Mononuclear cell (primary cell): ENCODE measurements at regions not wholly inside any gene's neighbourhood (a gene's known extent, or its start where the extent isn't known, plus 50 kb on each side); places are given as distances from the start of the nearest gene placed in this dataset.

Experiments
- H3K27me3 ChIP-seq: 2 replicates; pipeline ENCODE4 v1.6.0; 2011; ENCODE audit warnings: low read length, control low read depth; ENCODE audit not compliant: insufficient read depth
- H3K4me1 ChIP-seq: 2 replicates; pipeline ENCODE4 v1.5.1; 2011; ENCODE audit warnings: mild to moderate bottlenecking, low read length, control low read depth; ENCODE audit not compliant: insufficient read depth
- H3K4me3 ChIP-seq: 2 replicates; pipeline ENCODE4 v1.5.1; 2011; ENCODE audit warnings: mild to moderate bottlenecking, low read length, moderate library complexity
- H3K9me3 ChIP-seq: 2 replicates; pipeline ENCODE4 v1.5.1; 2011; ENCODE audit warnings: low read depth, mild to moderate bottlenecking, control low read depth, low read length

DNA sequence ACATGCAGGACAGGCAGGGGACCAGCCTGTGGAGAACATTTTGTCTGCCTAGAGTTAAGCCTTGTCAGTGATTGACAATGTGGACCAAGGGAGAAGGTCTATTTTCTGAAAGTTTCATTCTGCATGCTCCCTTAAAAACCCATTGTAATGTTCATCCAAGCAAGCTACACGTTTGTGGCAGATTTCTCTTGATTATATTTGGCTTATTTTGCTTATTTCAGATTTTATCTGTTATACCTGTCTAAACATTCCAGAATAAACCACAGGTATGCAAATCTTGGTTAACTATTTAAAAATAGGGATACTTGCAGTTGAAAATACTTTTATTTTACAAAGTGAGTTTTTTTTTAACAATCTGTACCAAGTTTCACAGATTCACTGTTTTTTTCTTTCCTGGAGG, 78.2 kb upstream of the F3 start:
- Histone ChIP-seq H3K4me3 (no peak overlapping the region), H3K27me3 (no peaks in the 10 kb centered on the region), H3K4me1 (peaks cover 10% of the 10 kb centered on the region), H3K9me3 (no peaks in the 10 kb centered on the region)

DNA sequence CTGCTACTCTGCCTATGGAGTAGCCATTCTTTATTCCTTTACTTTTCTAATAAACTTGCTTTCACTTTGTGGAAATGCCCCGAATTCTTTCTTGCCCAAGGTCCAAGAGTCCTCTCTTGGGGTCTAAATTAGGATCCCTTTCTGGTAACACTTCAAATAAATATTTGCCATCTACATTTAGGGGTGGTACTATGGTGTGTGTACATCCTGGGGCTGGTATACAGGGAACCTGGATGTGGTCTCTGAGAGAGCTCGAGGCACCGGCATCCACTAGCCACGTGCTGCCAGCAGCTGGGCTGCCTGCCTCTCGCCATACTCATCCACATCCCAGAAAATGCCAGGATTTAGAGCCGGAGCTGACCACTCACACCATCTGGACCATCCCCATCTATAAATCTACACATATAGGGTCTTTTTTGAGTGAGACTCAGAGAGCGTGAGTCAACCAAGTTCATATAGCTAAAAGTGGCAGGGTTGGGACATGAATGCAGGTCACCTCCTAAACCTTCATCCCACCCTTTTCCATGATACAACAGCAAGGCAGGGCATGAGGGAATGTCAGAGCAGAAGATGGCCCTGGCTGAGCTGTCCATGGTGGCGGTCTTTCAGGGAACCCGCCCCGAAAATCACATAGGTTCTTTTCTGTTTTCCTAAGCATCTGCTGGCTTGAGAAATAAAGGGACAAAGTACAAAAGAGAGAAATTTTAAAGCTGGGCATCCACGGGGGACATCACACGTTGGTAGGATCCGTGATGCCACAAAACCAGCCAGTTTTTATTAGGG, 76.6 kb upstream of the F3 start:
- no peaks in the 10 kb centered on the region for H3K27me3 ChIP-seq
- peaks cover 17% of the 10 kb centered on the region for H3K4me1 ChIP-seq
- no peak overlapping the region for H3K4me3 ChIP-seq
- H3K9me3 ChIP-seq: no peaks in the 10 kb centered on the region

DNA sequence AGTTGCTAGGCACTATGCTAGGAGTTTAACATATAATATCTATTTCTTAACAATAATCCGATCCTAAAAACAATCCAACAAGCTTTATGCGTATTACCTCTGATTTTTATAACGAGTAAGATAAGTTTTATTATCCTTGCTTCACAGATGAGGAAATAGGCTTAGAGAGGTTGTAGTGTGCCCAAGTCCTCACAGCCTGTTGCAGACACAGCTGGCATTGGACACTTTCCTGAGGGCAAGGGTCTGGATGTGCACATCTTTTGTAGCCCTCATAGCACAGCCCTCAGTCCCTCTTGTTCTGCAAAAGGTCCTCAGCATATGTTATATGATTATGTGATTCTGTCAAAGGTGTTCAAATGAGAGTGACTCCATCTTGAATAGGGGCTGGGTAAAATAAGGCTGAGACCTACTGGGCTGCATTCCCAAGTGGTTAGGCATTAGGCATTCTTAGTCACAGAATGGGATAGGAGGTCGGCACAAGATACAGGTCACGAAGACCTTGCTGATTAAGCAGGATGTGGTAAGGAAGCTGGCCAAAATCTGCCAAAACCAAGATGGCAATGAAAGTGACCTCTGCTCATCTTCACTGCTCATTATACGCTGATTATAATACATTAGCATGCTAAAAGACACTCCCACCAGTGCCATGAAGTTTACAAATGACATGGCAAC, 75.7 kb upstream of the F3 start:
- H3K4me1 ChIP-seq: peaks cover 25% of the 10 kb centered on the region
- no peak overlapping the region for H3K4me3 ChIP-seq

DNA sequence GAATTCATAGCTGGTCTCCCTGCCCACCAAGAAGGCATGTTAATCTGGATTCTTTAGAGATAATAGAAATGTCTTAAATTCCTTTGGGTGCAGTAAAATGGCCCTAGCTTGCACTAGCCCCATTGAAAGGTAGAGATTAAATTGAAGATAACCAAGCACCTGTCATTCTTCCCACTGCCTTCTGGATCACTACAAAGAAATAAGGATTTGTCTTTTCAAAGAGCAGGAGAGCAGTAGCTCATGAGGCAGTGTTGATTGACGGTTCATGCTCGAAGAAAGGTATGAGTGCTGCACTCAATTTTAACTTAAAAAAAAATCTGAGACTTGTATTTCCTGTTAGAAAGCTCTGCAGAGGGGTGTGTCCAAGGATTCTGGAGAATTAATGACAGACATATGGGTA, 74.9 kb upstream of the F3 start:
- no peaks in the 10 kb centered on the region for H3K27me3 ChIP-seq
- no peak overlapping the region for H3K4me3 ChIP-seq
- no peaks in the 10 kb centered on the region for H3K9me3 ChIP-seq
- H3K4me1 ChIP-seq: peaks cover 33% of the 10 kb centered on the region

More for the DNA sequence above, 75.7 kb upstream of the F3 start:
- H3K27me3 ChIP-seq: no peaks in the 10 kb centered on the region
- no peaks in the 10 kb centered on the region for H3K9me3 ChIP-seq

DNA sequence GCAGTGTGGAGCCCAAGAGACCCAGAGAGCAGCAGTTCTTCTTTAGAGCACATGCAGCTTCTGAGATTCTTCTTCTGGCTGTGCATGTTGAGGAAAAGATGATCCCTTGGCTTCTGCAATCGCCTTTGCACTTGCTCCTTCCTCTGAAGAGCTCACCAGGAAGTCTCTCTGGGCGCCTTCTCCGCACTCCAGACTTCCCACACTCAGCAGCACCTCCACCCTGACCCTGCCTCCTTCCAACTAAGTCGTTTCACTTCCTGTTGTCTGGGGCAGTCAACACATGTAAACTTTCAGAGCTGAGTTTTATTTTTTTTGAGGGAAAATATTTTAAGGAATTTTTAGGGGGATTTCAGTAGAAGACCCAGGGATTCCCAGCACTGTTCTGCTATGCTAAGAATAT, 73.4 kb upstream of the F3 start:
- Histone ChIP-seq H3K4me1 (peaks cover 33% of the 10 kb centered on the region), H3K4me3 (no peak overlapping the region), H3K9me3 (no peaks in the 10 kb centered on the region), H3K27me3 (no peaks in the 10 kb centered on the region)

DNA sequence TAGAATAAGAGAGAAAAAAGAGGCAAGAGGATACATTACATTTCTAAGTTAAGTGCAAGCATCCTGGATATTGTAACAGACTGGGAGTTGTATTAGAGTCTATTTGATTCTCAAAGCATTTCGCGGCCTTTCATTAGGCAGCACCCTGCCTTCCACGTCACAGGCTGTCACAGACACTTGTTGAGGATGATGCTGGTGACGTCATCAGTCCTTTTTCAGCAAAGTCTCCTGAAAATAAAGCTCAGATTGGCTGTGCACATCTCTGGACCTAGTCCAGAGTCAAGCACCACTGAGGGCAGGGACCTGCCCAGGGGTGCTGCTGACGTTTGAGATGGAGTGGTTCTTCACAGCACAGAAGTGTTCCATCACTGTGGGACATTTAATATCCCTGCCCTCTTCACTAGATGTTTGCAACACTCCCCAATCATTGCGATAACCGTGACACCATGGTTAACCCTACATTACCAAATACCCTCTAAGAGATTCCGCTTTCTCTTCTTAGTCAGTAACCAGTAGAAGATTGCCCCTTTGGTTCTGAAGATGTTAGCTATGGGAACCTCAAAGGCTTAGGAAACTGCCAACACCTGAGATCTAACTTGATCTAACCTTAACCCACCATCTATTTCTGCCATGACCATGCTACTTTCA, 72.7 kb upstream of the F3 start:
- peaks cover 33% of the 10 kb centered on the region for H3K4me1 ChIP-seq
- H3K27me3 ChIP-seq: no peaks in the 10 kb centered on the region
- H3K4me3 ChIP-seq: no peak overlapping the region
- no peaks in the 10 kb centered on the region for H3K9me3 ChIP-seq

DNA sequence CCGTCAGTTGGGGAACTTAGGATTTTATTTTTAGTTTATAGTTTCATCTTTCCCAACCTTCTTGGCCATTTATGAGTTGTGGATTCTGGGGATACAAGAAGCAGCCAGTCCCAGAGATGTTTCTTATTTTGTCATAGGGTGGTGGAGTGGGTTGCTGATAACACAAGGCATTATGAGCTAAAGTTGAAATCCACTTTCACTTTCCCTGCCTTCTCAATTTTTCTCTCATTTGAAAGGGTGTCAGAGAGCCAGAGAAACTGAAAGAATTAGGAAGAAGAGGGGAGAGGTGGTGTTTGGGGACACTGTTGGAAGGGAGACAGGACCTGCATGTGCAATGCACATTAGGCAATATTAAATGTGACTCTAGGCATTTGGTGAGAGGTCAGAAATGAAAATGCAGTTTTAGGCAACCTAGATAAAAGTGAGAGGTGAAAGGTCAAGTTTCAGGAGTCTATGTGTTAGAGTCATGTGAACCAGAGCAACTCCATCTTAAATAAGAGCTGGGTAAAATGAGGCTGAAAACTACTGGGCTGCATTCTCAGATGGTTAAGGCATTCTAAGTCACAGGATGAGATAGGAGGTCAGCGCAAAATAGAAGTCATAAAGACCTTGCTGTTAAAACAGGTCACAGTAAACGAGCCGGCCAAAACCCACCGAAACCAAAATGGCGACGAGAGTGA, 71.1 kb upstream of the F3 start:
- Histone ChIP-seq H3K27me3 (no peaks in the 10 kb centered on the region), H3K4me3 (no peak overlapping the region), H3K9me3 (no peaks in the 10 kb centered on the region), H3K4me1 (peaks cover 38% of the 10 kb centered on the region)

DNA sequence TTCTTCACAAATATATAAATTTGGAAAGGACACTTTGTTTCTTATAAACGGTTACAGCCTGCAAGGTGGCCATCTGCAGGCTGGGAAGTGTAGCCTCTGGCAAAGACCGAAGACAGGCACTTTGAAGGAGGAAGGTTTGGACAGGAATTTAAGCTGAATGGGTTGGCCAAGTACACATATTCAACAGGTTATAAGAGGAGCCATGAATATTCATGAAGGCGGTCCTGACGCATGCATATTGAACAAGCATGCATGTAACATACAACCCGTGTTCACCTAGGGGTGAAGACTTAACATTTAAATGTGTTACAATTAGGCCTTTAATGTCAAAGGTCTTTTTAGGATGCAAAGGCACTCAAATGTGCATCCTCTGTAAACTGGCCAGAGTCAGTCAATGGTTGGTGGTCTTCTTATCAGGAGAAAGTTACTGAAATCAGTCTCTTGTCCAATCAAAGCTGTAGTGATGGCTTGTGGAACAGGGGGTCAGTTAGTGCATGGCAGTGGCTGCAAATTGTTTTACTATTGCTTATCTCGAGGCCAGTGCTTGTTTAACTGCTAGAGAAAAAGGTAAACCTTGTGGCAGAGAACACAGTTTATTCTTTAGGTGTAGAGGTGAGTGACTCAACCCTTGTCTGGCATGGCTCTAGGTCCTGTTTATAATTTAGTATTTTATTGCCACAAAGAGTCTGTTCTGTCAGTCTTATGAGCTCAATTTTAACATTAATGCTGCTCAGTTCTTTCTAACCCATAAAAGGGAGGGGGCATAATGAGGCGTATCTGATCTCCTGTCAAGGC, 70.3 kb upstream of the F3 start:
- Histone ChIP-seq H3K9me3 (no peaks in the 10 kb centered on the region), H3K4me1 (peaks cover 41% of the 10 kb centered on the region)

DNA sequence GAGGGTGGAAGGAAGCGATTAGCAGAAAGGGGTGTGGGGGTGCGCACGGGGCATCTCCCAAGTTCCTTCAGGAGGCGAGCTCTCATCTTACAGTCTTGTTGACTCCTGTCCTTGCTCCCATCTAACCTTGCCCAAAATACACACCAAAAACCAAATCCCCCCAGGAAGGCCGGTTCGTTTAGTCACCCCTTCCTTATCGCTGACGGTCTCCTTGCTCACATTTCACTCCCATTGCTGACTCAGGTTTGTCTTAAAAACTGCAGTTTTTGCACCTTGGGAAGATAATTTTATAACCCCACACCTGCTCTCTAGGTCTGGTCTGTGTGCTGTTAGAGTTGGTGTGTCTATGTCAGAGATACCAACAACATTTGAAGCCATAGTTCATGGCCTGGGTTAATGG, 68.1 kb upstream of the F3 start:
- no peak overlapping the region for H3K4me3 ChIP-seq
- peaks cover 38% of the 10 kb centered on the region for H3K4me1 ChIP-seq
- H3K27me3 ChIP-seq: no peaks in the 10 kb centered on the region
- H3K9me3 ChIP-seq: no peaks in the 10 kb centered on the region

More for the DNA sequence above, 70.3 kb upstream of the F3 start:
- Histone ChIP-seq H3K4me3 (no peak overlapping the region), H3K27me3 (no peaks in the 10 kb centered on the region)

DNA sequence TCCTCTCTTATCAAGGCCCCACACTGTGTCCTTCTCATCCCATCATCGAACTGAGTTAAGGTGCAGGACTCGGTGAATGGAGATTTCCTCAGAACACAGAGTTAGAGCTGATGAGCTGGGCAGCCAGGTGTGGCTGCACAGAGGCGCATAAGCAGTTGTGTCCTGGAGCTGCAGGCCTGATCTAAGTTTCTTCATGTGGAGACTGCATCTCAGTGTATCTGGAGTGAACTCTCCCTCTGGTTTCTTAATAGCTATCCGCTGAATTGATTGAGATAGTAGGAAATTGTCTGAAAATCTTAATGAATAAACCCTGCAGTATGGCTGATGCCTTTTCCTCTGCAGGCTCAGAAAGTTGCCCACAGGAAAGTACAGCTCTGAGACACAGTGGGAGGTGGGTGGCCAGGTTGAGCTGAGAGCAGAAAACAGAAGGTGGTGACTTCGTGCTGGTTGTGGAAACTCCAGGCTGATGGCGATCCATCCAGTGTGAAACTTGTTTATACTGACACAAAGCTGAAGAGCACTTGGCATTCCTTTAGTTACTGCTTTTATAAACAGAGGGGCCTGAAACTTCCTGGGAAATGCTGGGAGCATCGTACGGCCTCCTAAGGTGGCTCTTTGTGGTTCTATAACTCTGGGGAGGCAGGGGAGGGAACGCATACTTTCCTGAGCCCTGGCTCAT, 67.4 kb upstream of the F3 start:
- peaks cover 32% of the 10 kb centered on the region for H3K4me1 ChIP-seq
- no peaks in the 10 kb centered on the region for H3K9me3 ChIP-seq
- H3K27me3 ChIP-seq: no peaks in the 10 kb centered on the region
- no peak overlapping the region for H3K4me3 ChIP-seq

DNA sequence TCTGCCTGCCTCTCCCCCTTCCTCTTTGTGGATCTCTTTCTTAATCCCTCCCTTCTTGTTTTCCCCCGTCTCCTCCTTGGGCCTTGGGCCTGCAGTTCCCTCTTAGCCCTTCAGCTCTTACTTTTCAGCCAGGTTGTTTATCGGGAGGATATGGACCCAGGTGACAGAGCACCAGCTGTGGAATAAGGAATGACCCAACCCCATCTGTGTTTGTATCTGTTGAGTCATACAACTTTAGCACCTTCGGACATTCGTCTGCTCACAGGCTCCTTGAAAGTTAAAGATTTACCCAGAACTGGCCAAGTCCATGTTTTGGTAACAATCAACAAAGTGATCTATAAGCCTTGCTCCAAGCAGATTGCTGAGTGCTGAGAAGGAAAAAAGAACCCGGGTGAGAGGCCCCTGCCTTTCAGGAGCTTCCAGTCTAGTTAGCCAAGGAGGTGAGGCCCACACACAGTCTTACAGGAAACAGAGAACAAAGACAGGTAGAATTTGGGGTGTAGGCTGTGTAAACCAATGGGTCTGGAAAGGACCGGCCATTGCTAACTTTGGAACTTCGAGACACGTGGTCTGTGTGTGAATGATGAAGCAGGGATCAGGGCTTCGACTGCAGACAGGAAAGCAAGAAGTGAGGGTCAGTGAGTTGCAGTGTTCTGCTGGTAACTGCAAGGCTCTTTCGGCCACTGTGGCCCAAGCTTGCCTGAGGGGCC, 66.7 kb upstream of the F3 start:
- Histone ChIP-seq H3K4me3 (no peak overlapping the region), H3K9me3 (no peaks in the 10 kb centered on the region), H3K27me3 (no peaks in the 10 kb centered on the region), H3K4me1 (peaks cover 38% of the 10 kb centered on the region)

DNA sequence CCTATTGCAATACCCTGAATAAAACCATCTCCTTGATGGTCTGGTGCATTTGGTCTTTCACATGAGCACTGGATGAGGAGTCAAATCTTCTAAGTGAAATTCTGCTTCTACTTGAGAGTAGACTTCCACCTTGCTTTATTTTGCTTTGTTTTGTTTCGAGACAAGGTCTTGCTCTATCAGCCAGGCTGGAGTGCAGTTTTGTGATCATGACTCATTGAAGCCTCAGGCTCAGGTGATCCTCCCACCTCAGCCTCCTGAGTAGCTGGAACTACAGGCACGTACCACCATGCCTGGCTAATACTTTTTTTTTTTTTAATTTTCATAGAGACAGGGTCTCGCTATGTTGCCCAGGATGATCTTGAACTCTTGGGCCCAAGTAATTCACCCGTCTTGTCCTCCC, 65.8 kb upstream of the F3 start:
- H3K4me3 ChIP-seq: no peak overlapping the region
- H3K4me1 ChIP-seq: peaks cover 41% of the 10 kb centered on the region

DNA sequence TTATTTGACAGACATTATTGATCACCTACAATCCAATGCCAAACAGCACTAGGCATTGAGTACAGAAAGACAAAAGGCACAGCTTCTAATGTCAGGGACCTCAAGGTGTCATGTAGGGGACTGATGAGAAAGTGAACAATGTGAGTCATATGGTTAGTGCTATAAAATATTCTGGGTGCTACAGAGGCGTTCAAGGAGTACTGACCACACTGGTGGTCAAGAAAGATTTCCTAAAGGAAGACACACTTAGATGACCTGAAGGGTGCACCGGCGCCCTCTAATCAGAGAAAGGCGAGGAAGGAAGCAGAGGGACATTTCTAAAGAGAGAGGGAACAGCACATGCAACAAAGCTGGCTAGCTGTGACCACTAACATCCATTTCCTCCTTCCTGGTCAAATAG, 64.9 kb upstream of the F3 start:
- H3K4me1 ChIP-seq: peaks cover 41% of the 10 kb centered on the region

More for the DNA sequence above, 65.8 kb upstream of the F3 start:
- H3K9me3 ChIP-seq: no peaks in the 10 kb centered on the region
- H3K27me3 ChIP-seq: no peaks in the 10 kb centered on the region

More for the DNA sequence above, 64.9 kb upstream of the F3 start:
- Histone ChIP-seq H3K27me3 (no peaks in the 10 kb centered on the region), H3K9me3 (no peaks in the 10 kb centered on the region), H3K4me3 (no peak overlapping the region)
